HCT116 (cell line): ENCODE measurements at regions not wholly inside any gene's neighbourhood (a gene's known extent, or its start where the extent isn't known, plus 50 kb on each side); places are given as distances from the start of the nearest gene placed in this dataset.

Experiments
- ATAC-seq: fragments of 200-7000 bp; cut with Tn5 transposase; 2 replicates; pipeline ENCODE4 v1.9.1; 2020; ENCODE audit warnings: mild to moderate bottlenecking, moderate library complexity
- BruUV-seq: library from RNA; stranded (reverse); fragments of 400-500 nt; replicated peaks from 2 replicates; lab custom pipeline; 2021; lab: Mats Ljungman, UMichigan
- CTCF ChIA-PET: fragments of 300-600 bp; sonication (Branson Sonifier 250); formaldehyde crosslinking; loops from one replicate; lab custom pipeline; 2021; ENCODE audit warnings: antibody characterized with exemption; lab: Charles Lee
- POLR2A ChIA-PET: fragments of 300-600, 350-600 bp; sonication (Branson Sonifier 250); formaldehyde crosslinking; loops from one replicate; lab custom pipeline; 2021; ENCODE audit warnings: antibody characterized with exemption; lab: Charles Lee
- RAD21 ChIA-PET, 2 experiments: fragments of 300-600 bp; sonication (Branson Sonifier 250); formaldehyde crosslinking; loops; one replicate each; lab custom pipeline; 2023; ENCODE audit warnings: low total read pairs in 2 of 2; ENCODE audit not compliant: uncharacterized antibody in 2 of 2, unreplicated experiment in 2 of 2, low non-redundant PET in 1 of 2; lab: Charles Lee
- DNase-seq: peaks from one replicate; pipeline ENCODE4 v3.0.0-alpha.2; 2010; ENCODE audit warnings: low read depth, low spot score
- H2AFZ ChIP-seq: fragments of 200-600 bp; shearing (Covaris generic), sonication (generic); 2 replicates; pipeline ENCODE4 v1.6.1; 2017; ENCODE audit warnings: low read depth, mixed run types, mixed read lengths, antibody characterized with exemption, low read length; ENCODE audit not compliant: poor library complexity, severe bottlenecking
- H3K27ac ChIP-seq: 2 replicates; pipeline ENCODE4 v1.5.1; 2012; ENCODE audit warnings: low read depth, low read length
- H3K27me3 ChIP-seq: fragments of 200-600 bp; sonication (generic); 2 replicates; pipeline ENCODE4 v1.6.1; 2016; ENCODE audit warnings: mixed run types, low read length, mixed read lengths; ENCODE audit not compliant: insufficient read depth
- H3K36me3 ChIP-seq, 2 experiments: fragments of 200-500 bp in 1 of 2; fragments of 200-600 bp in 1 of 2; sonication (Bioruptor generic) in 1 of 2; sonication (generic) in 1 of 2; 2 replicates each; pipeline versions ENCODE4 v1.5.1 to v1.6.1; 2014 to 2016; ENCODE audit warnings: low read length in 2 of 2, inconsistent platforms in 1 of 2, mixed read lengths in 1 of 2, mixed run types in 1 of 2; ENCODE audit not compliant: insufficient read depth in 2 of 2, control insufficient read depth in 1 of 2
- H3K4me1 ChIP-seq, 2 experiments: fragments of 200-600 bp in 1 of 2; sonication (generic) in 1 of 2; 2 replicates each; pipeline versions ENCODE4 v1.5.1 to v1.6.1; 2012 to 2017; ENCODE audit warnings: low read length in 2 of 2, inconsistent platforms in 1 of 2, mild to moderate bottlenecking in 1 of 2, mixed read lengths in 1 of 2, mixed run types in 1 of 2, moderate library complexity in 1 of 2; ENCODE audit not compliant: insufficient read depth in 2 of 2, control insufficient read depth in 1 of 2
- H3K4me2 ChIP-seq: fragments of 200-600 bp; sonication (generic); 2 replicates; pipeline ENCODE4 v1.6.1; 2017; ENCODE audit warnings: mixed run types, low read length, mixed read lengths
- H3K4me3 ChIP-seq, 2 experiments: fragments of 200-600 bp in 1 of 2; sonication (generic) in 1 of 2; replicated peaks in 1 of 2; 2 replicates each; pipeline ENCODE4 v1.5.1; 2011 to 2016; ENCODE audit warnings: low read length in 2 of 2, control low read depth in 1 of 2, low read depth in 1 of 2, mild to moderate bottlenecking in 1 of 2, mixed read lengths in 1 of 2, mixed run types in 1 of 2
- H3K79me2 ChIP-seq: fragments of 200-600 bp; sonication (generic); 2 replicates; pipeline ENCODE4 v1.6.1; 2017; ENCODE audit warnings: mild to moderate bottlenecking, mixed run types, low read length, moderate library complexity, mixed read lengths; ENCODE audit not compliant: insufficient read depth
- H3K9ac ChIP-seq: fragments of 200-600 bp; sonication (generic); 2 replicates; pipeline ENCODE4 v1.6.1; 2016; ENCODE audit warnings: low read length, mixed read lengths
- H3K9me2 ChIP-seq: fragments of 200-600 bp; sonication (generic), shearing (Covaris generic); 2 replicates; pipeline ENCODE4 v1.6.1; 2017; ENCODE audit warnings: mixed run types, mild to moderate bottlenecking, moderate library complexity; ENCODE audit not compliant: insufficient read depth
- H3K9me3 ChIP-seq, 2 experiments: fragments of 200-500 bp in 1 of 2; fragments of 200-600 bp in 1 of 2; sonication (Bioruptor generic) in 1 of 2; sonication (generic) in 1 of 2; 2 replicates each; pipeline ENCODE4 v1.6.1; 2014 to 2017; ENCODE audit warnings: low read length in 2 of 2, mixed read lengths in 2 of 2, inconsistent platforms in 1 of 2, low read depth in 1 of 2, mild to moderate bottlenecking in 1 of 2, mixed run types in 1 of 2, moderate library complexity in 1 of 2; ENCODE audit not compliant: control insufficient read depth in 1 of 2, insufficient read depth in 1 of 2
- H4K20me1 ChIP-seq: fragments of 200-600 bp; sonication (generic), shearing (Covaris generic); 2 replicates; pipeline ENCODE4 v1.6.1; 2017; ENCODE audit warnings: mixed run types, mild to moderate bottlenecking, moderate library complexity; ENCODE audit not compliant: insufficient read depth
- CBX3 ChIP-seq: IDR thresholded peaks from 2 replicates; pipeline ENCODE4 v1.6.1; 2012; ENCODE audit warnings: low read depth
- EGR1 ChIP-seq: IDR thresholded peaks from 2 replicates; pipeline ENCODE4 v1.6.1; 2012; ENCODE audit warnings: low read depth
- EZH2phosphoT487 ChIP-seq: fragments of 200-600 bp; IDR thresholded peaks from 2 replicates; pipeline ENCODE4 v1.6.1; 2018; ENCODE audit warnings: antibody characterized with exemption, borderline replicate concordance
- JUND ChIP-seq: IDR thresholded peaks from 2 replicates; pipeline ENCODE4 v1.6.1; 2012
- SP1 ChIP-seq: IDR thresholded peaks from 2 replicates; pipeline ENCODE4 v1.6.1; 2012; ENCODE audit warnings: low read depth
- SRF ChIP-seq: IDR thresholded peaks from 2 replicates; pipeline ENCODE4 v1.6.1; 2012; ENCODE audit warnings: low read depth
- YY1 ChIP-seq: IDR thresholded peaks from 2 replicates; pipeline ENCODE4 v1.6.1; 2011; ENCODE audit warnings: low read length, low read depth, moderate library complexity, mild to moderate bottlenecking; ENCODE audit not compliant: insufficient replicate concordance; ENCODE audit errors: extremely low read depth
- ZFX ChIP-seq: fragments of 450-650 bp; IDR thresholded peaks from 2 replicates; pipeline ENCODE4 v1.6.1; 2017
- ZNF274 ChIP-seq: fragments of 200-500 bp; sonication (Bioruptor generic); IDR thresholded peaks from 2 replicates; pipeline ENCODE4 v1.6.1; 2014; ENCODE audit warnings: mild to moderate bottlenecking, low read depth, low read length, inconsistent platforms
- intact Hi-C: fragments of 100-400 bp; cut with micrococcal nuclease; formaldehyde crosslinking; loops from 2 replicates; pipeline ENCODE4 v1.10.0; 2022
- TF ChIP-seq, protein P1 (sequence below): IDR thresholded peaks from 2 replicates; pipeline ENCODE4 v1.6.1; 2011; ENCODE audit warnings: mild to moderate bottlenecking, low read length, moderate library complexity; ENCODE audit not compliant: insufficient replicate concordance; ENCODE audit errors: extremely low read depth
- TF ChIP-seq, protein P2 (sequence below): IDR thresholded peaks from 2 replicates; pipeline ENCODE4 v1.6.1; 2012; ENCODE audit warnings: low read depth
- TF ChIP-seq, protein P3 (sequence below), 3 experiments: fragments of 200-600 bp in 1 of 3; sonication (generic) in 1 of 3; IDR thresholded peaks in 2 of 3; conservative IDR thresholded peaks in 1 of 3; 2 replicates each; pipeline ENCODE4 v1.5.1; 2012 to 2017; ENCODE audit warnings: low read depth in 2 of 3, low read length in 2 of 3, antibody characterized with exemption in 1 of 3, borderline replicate concordance in 1 of 3, control low read depth in 1 of 3, mild to moderate bottlenecking in 1 of 3, mixed read lengths in 1 of 3, mixed run types in 1 of 3, moderate library complexity in 1 of 3; ENCODE audit not compliant: insufficient read depth in 1 of 3

DNA sequence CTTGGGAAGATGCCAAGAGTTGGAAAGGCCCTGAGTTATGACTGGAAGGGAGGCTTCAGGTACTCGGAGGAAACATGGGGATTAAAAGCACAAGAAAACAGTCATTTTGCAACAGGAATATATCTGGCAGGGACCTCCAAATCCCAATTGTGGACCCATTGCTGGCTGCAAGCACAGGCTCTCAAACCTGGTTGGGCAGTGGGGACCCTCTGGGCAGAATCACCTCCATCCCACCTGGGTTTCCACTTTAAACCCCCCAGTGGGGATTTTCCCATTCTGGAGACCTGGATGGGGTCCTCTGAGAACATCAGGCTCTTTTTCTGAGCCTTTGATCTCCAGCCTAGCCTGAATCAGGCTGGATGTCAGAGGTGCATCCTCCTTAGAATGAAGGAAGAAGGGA lies 177.8 kb downstream of the ASMT start:
- RAD21 ChIA-PET, result no interaction called here
- Histone ChIP-seq H3K79me2 (no peaks in the 10 kb centered on the region), H3K4me3 (no peak overlapping the region)
- TF ChIP-seq CBX3 (no peak), SRF (no peak), JUND (no peak), EGR1 (no peak), ZFX (no peak), EZH2phosphoT487 (no peak), SP1 (no peak), ZNF274 (no peak), YY1 (no peak)
- TF ChIP-seq, protein P1, sequence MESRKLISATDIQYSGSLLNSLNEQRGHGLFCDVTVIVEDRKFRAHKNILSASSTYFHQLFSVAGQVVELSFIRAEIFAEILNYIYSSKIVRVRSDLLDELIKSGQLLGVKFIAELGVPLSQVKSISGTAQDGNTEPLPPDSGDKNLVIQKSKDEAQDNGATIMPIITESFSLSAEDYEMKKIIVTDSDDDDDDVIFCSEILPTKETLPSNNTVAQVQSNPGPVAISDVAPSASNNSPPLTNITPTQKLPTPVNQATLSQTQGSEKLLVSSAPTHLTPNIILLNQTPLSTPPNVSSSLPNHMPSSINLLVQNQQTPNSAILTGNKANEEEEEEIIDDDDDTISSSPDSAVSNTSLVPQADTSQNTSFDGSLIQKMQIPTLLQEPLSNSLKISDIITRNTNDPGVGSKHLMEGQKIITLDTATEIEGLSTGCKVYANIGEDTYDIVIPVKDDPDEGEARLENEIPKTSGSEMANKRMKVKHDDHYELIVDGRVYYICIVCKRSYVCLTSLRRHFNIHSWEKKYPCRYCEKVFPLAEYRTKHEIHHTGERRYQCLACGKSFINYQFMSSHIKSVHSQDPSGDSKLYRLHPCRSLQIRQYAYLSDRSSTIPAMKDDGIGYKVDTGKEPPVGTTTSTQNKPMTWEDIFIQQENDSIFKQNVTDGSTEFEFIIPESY, result no peak
- TF ChIP-seq, protein P2, sequence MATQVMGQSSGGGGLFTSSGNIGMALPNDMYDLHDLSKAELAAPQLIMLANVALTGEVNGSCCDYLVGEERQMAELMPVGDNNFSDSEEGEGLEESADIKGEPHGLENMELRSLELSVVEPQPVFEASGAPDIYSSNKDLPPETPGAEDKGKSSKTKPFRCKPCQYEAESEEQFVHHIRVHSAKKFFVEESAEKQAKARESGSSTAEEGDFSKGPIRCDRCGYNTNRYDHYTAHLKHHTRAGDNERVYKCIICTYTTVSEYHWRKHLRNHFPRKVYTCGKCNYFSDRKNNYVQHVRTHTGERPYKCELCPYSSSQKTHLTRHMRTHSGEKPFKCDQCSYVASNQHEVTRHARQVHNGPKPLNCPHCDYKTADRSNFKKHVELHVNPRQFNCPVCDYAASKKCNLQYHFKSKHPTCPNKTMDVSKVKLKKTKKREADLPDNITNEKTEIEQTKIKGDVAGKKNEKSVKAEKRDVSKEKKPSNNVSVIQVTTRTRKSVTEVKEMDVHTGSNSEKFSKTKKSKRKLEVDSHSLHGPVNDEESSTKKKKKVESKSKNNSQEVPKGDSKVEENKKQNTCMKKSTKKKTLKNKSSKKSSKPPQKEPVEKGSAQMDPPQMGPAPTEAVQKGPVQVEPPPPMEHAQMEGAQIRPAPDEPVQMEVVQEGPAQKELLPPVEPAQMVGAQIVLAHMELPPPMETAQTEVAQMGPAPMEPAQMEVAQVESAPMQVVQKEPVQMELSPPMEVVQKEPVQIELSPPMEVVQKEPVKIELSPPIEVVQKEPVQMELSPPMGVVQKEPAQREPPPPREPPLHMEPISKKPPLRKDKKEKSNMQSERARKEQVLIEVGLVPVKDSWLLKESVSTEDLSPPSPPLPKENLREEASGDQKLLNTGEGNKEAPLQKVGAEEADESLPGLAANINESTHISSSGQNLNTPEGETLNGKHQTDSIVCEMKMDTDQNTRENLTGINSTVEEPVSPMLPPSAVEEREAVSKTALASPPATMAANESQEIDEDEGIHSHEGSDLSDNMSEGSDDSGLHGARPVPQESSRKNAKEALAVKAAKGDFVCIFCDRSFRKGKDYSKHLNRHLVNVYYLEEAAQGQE, result no peak
- TF ChIP-seq, protein P3, sequence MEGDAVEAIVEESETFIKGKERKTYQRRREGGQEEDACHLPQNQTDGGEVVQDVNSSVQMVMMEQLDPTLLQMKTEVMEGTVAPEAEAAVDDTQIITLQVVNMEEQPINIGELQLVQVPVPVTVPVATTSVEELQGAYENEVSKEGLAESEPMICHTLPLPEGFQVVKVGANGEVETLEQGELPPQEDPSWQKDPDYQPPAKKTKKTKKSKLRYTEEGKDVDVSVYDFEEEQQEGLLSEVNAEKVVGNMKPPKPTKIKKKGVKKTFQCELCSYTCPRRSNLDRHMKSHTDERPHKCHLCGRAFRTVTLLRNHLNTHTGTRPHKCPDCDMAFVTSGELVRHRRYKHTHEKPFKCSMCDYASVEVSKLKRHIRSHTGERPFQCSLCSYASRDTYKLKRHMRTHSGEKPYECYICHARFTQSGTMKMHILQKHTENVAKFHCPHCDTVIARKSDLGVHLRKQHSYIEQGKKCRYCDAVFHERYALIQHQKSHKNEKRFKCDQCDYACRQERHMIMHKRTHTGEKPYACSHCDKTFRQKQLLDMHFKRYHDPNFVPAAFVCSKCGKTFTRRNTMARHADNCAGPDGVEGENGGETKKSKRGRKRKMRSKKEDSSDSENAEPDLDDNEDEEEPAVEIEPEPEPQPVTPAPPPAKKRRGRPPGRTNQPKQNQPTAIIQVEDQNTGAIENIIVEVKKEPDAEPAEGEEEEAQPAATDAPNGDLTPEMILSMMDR (IDR thresholded peaks at IDR 0.05 in 2 of 3, conservative IDR thresholded peaks at IDR 0.05 in 1 of 3; ENCODE audit: borderline replicate concordance in 1 of 3, insufficient read depth in 1 of 3, low read depth in 2 of 3, low read length in 2 of 3), result no peak
- TF ChIP-seq, all 23 proteins: peak for 0
- ChIA-PET CTCF (no interaction called here), POLR2A (no interaction called here)
- H3K4me1 ChIP-seq, result no peaks in the 10 kb centered on the region
- no peak for ATAC-seq
- intact Hi-C loops, result no loop called here
- H3K9ac ChIP-seq, result no peak overlapping the region
- H3K27ac ChIP-seq, result no peak overlapping the region
- no peak for DNase-seq
- no peaks in the 10 kb centered on the region for H3K36me3 ChIP-seq
- no peaks in the 10 kb centered on the region for H3K27me3 ChIP-seq
- no peaks in the 10 kb centered on the region for H3K9me2 ChIP-seq
- no peak overlapping the region for H2AFZ ChIP-seq
- H4K20me1 ChIP-seq, result no peaks in the 10 kb centered on the region
- H3K9me3 ChIP-seq, result no peaks in the 10 kb centered on the region
- no TSS peak for BruUV-seq
- no peak overlapping the region for H3K4me2 ChIP-seq
